ENCODE measurements at regions not wholly inside any gene's neighbourhood (a gene's known extent, or its start where the extent isn't known, plus 50 kb on each side); places are given as distances from the start of the nearest gene placed in this dataset.
"Not testable (repeated sequence)": the region's sequence is repeated elsewhere in the genome, so short reads cannot be mapped to it uniquely, and the experiment has no call there.

- H3K27me3 Mint-ChIP-seq, result no peaks in the 10 kb centered on the region
- Histone ChIP-seq H3K27ac (ENCODE audit: low read depth, low read length) (no peak overlapping the region), H3K36me3 (ENCODE audit: insufficient read depth, low read length) (no peaks in the 10 kb centered on the region), H3K4me3 (ENCODE audit: low read length) (no peak overlapping the region), H3K27me3 (ENCODE audit: insufficient read depth, low read length, poor library complexity, severe bottlenecking) (no peaks in the 10 kb centered on the region), H3K4me1 (ENCODE audit: insufficient read depth, low read length) (no peaks in the 10 kb centered on the region), H3K9me3 (ENCODE audit: low read length) (peaks cover 3% of the 10 kb centered on the region)
- no peak for DNase-seq
- H3K27ac Mint-ChIP-seq, result no peak overlapping the region
- ChIA-PET CTCF (no interaction called here), POLR2A (no interaction called here)
- H3K36me3 Mint-ChIP-seq, result no peaks in the 10 kb centered on the region
- peaks cover 0 to 21% (median 2%) of the 10 kb centered on the region in 5 donors for H3K9me3 Mint-ChIP-seq
- H3K4me3 Mint-ChIP-seq, result no peak overlapping the region
- H3K4me1 Mint-ChIP-seq, result no peaks in the 10 kb centered on the region
These were observed 151.7 kb upstream of the L3MBTL4 start for GRCh38 chr18:6566338-6566911.

GRCh38 chr18:6569813-6570212 is 155.1 kb upstream of the L3MBTL4 start:
- Histone ChIP-seq H3K27ac (ENCODE audit: low read depth, low read length) (no peak overlapping the region), H3K36me3 (ENCODE audit: insufficient read depth, low read length) (no peaks in the 10 kb centered on the region), H3K9me3 (ENCODE audit: low read length) (no peaks in the 10 kb centered on the region), H3K27me3 (ENCODE audit: insufficient read depth, low read length, poor library complexity, severe bottlenecking) (no peaks in the 10 kb centered on the region), H3K4me3 (ENCODE audit: low read length) (no peak overlapping the region), H3K4me1 (ENCODE audit: insufficient read depth, low read length) (no peaks in the 10 kb centered on the region)
- H3K9me3 Mint-ChIP-seq, result peaks cover 0 to 16% (median 4%) of the 10 kb centered on the region in 5 donors
- CTCF ChIA-PET, result interaction anchor here (1.1 kb wide), 1 partner anchor 9 kb away, joined by 3 read pairs; no protein-coding TSS in a partner anchor
- H3K4me1 Mint-ChIP-seq, result no peaks in the 10 kb centered on the region
- no peak overlapping the region for H3K4me3 Mint-ChIP-seq
- H3K36me3 Mint-ChIP-seq, result no peaks in the 10 kb centered on the region
- no peak for DNase-seq
- POLR2A ChIA-PET, result no interaction called here
- no peak overlapping the region for H3K27ac Mint-ChIP-seq
- no peaks in the 10 kb centered on the region for H3K27me3 Mint-ChIP-seq

GRCh38 chr18:6570581-6571238 is 156.0 kb upstream of the L3MBTL4 start:
- Histone ChIP-seq H3K4me3 (ENCODE audit: low read length) (no peak overlapping the region), H3K27me3 (ENCODE audit: insufficient read depth, low read length, poor library complexity, severe bottlenecking) (no peaks in the 10 kb centered on the region), H3K4me1 (ENCODE audit: insufficient read depth, low read length) (no peaks in the 10 kb centered on the region), H3K9me3 (ENCODE audit: low read length) (no peaks in the 10 kb centered on the region), H3K27ac (ENCODE audit: low read depth, low read length) (no peak overlapping the region), H3K36me3 (ENCODE audit: insufficient read depth, low read length) (no peaks in the 10 kb centered on the region)
- POLR2A ChIA-PET, result no interaction called here
- no peak overlapping the region for H3K4me3 Mint-ChIP-seq
- no peak overlapping the region for H3K27ac Mint-ChIP-seq
- no peak for DNase-seq
- no peaks in the 10 kb centered on the region for H3K36me3 Mint-ChIP-seq
- no peaks in the 10 kb centered on the region for H3K27me3 Mint-ChIP-seq
- H3K9me3 Mint-ChIP-seq, result peaks cover 0 to 18% (median 4%) of the 10 kb centered on the region in 5 donors
- H3K4me1 Mint-ChIP-seq, result no peaks in the 10 kb centered on the region
- CTCF ChIA-PET, result no interaction called here

GRCh38 chr18:6571239-6571602 is 156.5 kb upstream of the L3MBTL4 start:
- no peaks in the 10 kb centered on the region for H3K27me3 ChIP-seq (ENCODE audit: insufficient read depth, low read length, poor library complexity, severe bottlenecking)
- Mint-ChIP-seq H3K27me3 (no peaks in the 10 kb centered on the region), H3K27ac (no peak overlapping the region), H3K4me3 (no peak overlapping the region), H3K36me3 (no peaks in the 10 kb centered on the region), H3K4me1 (no peaks in the 10 kb centered on the region), H3K9me3 (peaks cover 0 to 18% (median 4%) of the 10 kb centered on the region in 5 donors)
- H3K9me3 ChIP-seq (ENCODE audit: low read length), result no peaks in the 10 kb centered on the region
- POLR2A ChIA-PET, result no interaction called here
- no peak overlapping the region for H3K4me3 ChIP-seq (ENCODE audit: low read length)
- CTCF ChIA-PET, result no interaction called here
- H3K36me3 ChIP-seq (ENCODE audit: insufficient read depth, low read length), result no peaks in the 10 kb centered on the region
- no peaks in the 10 kb centered on the region for H3K4me1 ChIP-seq (ENCODE audit: insufficient read depth, low read length)
- no peak overlapping the region for H3K27ac ChIP-seq (ENCODE audit: low read depth, low read length)
- DNase-seq, result no peak

- DNase-seq; H3K27ac ChIP-seq (ENCODE audit: low read depth, low read length); CTCF ChIA-PET; H3K27me3 ChIP-seq (ENCODE audit: insufficient read depth, low read length, poor library complexity, severe bottlenecking); H3K4me3 ChIP-seq (ENCODE audit: low read length); H3K4me3 Mint-ChIP-seq; H3K27ac Mint-ChIP-seq; H3K4me1 Mint-ChIP-seq; H3K36me3 Mint-ChIP-seq; POLR2A ChIA-PET; H3K36me3 ChIP-seq (ENCODE audit: insufficient read depth, low read length); H3K27me3 Mint-ChIP-seq; H3K4me1 ChIP-seq (ENCODE audit: insufficient read depth, low read length); H3K9me3 ChIP-seq (ENCODE audit: low read length): not testable (repeated sequence)
- peaks cover 0 to 16% (median 4%) of the 10 kb centered on the region in 5 donors for H3K9me3 Mint-ChIP-seq
These were observed 157.3 kb upstream of the ARHGAP28 start for GRCh38 chr18:6572192-6572591.

- ChIA-PET POLR2A (no interaction called here), CTCF (no interaction called here)
- H3K27ac ChIP-seq (ENCODE audit: low read depth, low read length), result no peak overlapping the region
- Mint-ChIP-seq H3K27me3 (no peaks in the 10 kb centered on the region), H3K27ac (no peak overlapping the region), H3K4me1 (no peaks in the 10 kb centered on the region), H3K36me3 (no peaks in the 10 kb centered on the region), H3K9me3 (peaks cover 0 to 10% (median 4%) of the 10 kb centered on the region in 5 donors), H3K4me3 (no peak overlapping the region)
- DNase-seq, result no peak
- no peaks in the 10 kb centered on the region for H3K9me3 ChIP-seq (ENCODE audit: low read length)
- no peaks in the 10 kb centered on the region for H3K4me1 ChIP-seq (ENCODE audit: insufficient read depth, low read length)
- no peaks in the 10 kb centered on the region for H3K36me3 ChIP-seq (ENCODE audit: insufficient read depth, low read length)
- H3K4me3 ChIP-seq (ENCODE audit: low read length), result no peak overlapping the region
- no peaks in the 10 kb centered on the region for H3K27me3 ChIP-seq (ENCODE audit: insufficient read depth, low read length, poor library complexity, severe bottlenecking)
These were observed 154.9 kb upstream of the ARHGAP28 start for GRCh38 chr18:6574631-6575030.

GRCh38 chr18:6575908-6576307 is 153.6 kb upstream of the ARHGAP28 start:
- no peak for DNase-seq
- H3K4me3 ChIP-seq (ENCODE audit: low read length), result no peak overlapping the region
- H3K36me3 Mint-ChIP-seq, result no peaks in the 10 kb centered on the region
- no peaks in the 10 kb centered on the region for H3K36me3 ChIP-seq (ENCODE audit: insufficient read depth, low read length)
- no peak overlapping the region for H3K27ac Mint-ChIP-seq
- no peak overlapping the region for H3K27ac ChIP-seq (ENCODE audit: low read depth, low read length)
- no peaks in the 10 kb centered on the region for H3K4me1 ChIP-seq (ENCODE audit: insufficient read depth, low read length)
- H3K4me3 Mint-ChIP-seq, result no peak overlapping the region
- ChIA-PET POLR2A (no interaction called here), CTCF (no interaction called here)
- no peaks in the 10 kb centered on the region for H3K27me3 Mint-ChIP-seq
- H3K27me3 ChIP-seq (ENCODE audit: insufficient read depth, low read length, poor library complexity, severe bottlenecking), result no peaks in the 10 kb centered on the region
- no peaks in the 10 kb centered on the region for H3K4me1 Mint-ChIP-seq
- no peaks in the 10 kb centered on the region for H3K9me3 ChIP-seq (ENCODE audit: low read length)
- peaks cover 0 to 10% (median 4%) of the 10 kb centered on the region in 5 donors for H3K9me3 Mint-ChIP-seq

- Histone ChIP-seq H3K27me3 (ENCODE audit: insufficient read depth, low read length, poor library complexity, severe bottlenecking) (no peaks in the 10 kb centered on the region), H3K36me3 (ENCODE audit: insufficient read depth, low read length) (no peaks in the 10 kb centered on the region), H3K27ac (ENCODE audit: low read depth, low read length) (no peak overlapping the region), H3K4me3 (ENCODE audit: low read length) (no peak overlapping the region), H3K4me1 (ENCODE audit: insufficient read depth, low read length) (no peaks in the 10 kb centered on the region), H3K9me3 (ENCODE audit: low read length) (no peaks in the 10 kb centered on the region)
- ChIA-PET POLR2A (no interaction called here), CTCF (no interaction called here)
- peaks cover 0 to 10% (median 4%) of the 10 kb centered on the region in 5 donors for H3K9me3 Mint-ChIP-seq
- H3K36me3 Mint-ChIP-seq, result no peaks in the 10 kb centered on the region
- no peak overlapping the region for H3K4me3 Mint-ChIP-seq
- DNase-seq, result no peak
- no peak overlapping the region for H3K27ac Mint-ChIP-seq
- H3K4me1 Mint-ChIP-seq, result no peaks in the 10 kb centered on the region
- H3K27me3 Mint-ChIP-seq, result no peaks in the 10 kb centered on the region
These were observed 152.7 kb upstream of the ARHGAP28 start for GRCh38 chr18:6576718-6577375.
